ENCODE measurements at regions not wholly inside any gene's neighbourhood (a gene's known extent, or its start where the extent isn't known, plus 50 kb on each side); places are given as distances from the start of the nearest gene placed in this dataset.

DNA sequence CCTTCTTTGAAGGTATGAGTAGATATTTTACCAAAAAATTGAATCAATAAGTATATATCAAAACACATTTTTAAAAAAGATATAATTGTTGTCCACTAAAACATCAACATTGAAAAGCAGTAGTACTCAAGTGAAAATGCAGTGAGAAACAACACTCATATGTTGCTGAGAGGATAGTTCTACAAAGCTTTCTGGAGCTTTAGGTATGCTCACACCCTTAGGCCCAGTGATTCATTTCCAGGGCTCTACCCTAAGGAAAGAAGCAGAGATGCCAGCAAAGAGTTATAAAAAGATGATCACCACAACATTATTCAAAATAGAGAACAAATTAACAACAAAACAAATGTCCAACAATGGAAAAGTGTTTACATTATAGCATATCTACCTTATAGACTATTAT is 197.3 kb upstream of the CCDC150 start:
- FAIRE-seq, result no peak
- no peak for DNase-seq (ENCODE audit: low read depth, low spot score)

More for the DNA sequence above, 197.3 kb upstream of the CCDC150 start:
- H3K9me1 ChIP-seq (replicated peaks; ENCODE audit: control insufficient read depth, extremely low read depth, insufficient read depth, low read length), result no peaks in the 10 kb centered on the region
- H2AFZ ChIP-seq (ENCODE audit: low read depth, low read length), result no peak overlapping the region
- CTCF ChIA-PET, result interaction anchor here (0.8 to 1.8 kb wide), 2 partner anchors 11 to 22 kb away, joined by 3 to 9 read pairs; no protein-coding TSS in a partner anchor
- H3K36me3 ChIP-seq (ENCODE audit: control insufficient read depth in 2 of 2, extremely low read depth in 1 of 2, insufficient read depth in 2 of 2, low read length in 2 of 2), result no peaks in the 10 kb centered on the region
- H3K27ac ChIP-seq (ENCODE audit: insufficient read depth, low read depth, low read length), result no peak overlapping the region
- no peaks in the 10 kb centered on the region for H3K79me2 ChIP-seq (ENCODE audit: control insufficient read depth, insufficient read depth, low read length)
- no peaks in the 10 kb centered on the region for H4K20me1 ChIP-seq (replicated peaks; ENCODE audit: control insufficient read depth, extremely low read depth, insufficient read depth, low read length)
- POLR2A ChIA-PET, result no interaction called here
- H3K4me1 ChIP-seq (ENCODE audit: control insufficient read depth, extremely low read depth, insufficient read depth, low read length), result no peaks in the 10 kb centered on the region
- intact Hi-C loops (cut with micrococcal nuclease), result no loop called here
- TF ChIP-seq MYC (IDR thresholded peaks at IDR 0.05; ENCODE audit: low read depth, low read length) (no peak), FOS (IDR thresholded peaks at IDR 0.05; ENCODE audit: borderline replicate concordance, insufficient read depth, low read length) (no peak), GATA2 (IDR thresholded peaks at IDR 0.05; ENCODE audit: insufficient read depth, insufficient read length, low read depth, low read length) (no peak), POLR2A (IDR thresholded peaks at IDR 0.05; ENCODE audit: low read depth, low read length) (no peak), EZH2 (IDR thresholded peaks at IDR 0.05; ENCODE audit: borderline replicate concordance, low read depth, low read length, severe bottlenecking) (no peak), POLR2AphosphoS5 (IDR thresholded peaks at IDR 0.05; ENCODE audit: insufficient read depth, low read depth, low read length) (no peak)
- TF ChIP-seq, protein P1, sequence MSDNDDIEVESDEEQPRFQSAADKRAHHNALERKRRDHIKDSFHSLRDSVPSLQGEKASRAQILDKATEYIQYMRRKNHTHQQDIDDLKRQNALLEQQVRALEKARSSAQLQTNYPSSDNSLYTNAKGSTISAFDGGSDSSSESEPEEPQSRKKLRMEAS (IDR thresholded peaks at IDR 0.05; ENCODE audit: insufficient read depth, insufficient read length), result no peak
- TF ChIP-seq, protein P2, sequence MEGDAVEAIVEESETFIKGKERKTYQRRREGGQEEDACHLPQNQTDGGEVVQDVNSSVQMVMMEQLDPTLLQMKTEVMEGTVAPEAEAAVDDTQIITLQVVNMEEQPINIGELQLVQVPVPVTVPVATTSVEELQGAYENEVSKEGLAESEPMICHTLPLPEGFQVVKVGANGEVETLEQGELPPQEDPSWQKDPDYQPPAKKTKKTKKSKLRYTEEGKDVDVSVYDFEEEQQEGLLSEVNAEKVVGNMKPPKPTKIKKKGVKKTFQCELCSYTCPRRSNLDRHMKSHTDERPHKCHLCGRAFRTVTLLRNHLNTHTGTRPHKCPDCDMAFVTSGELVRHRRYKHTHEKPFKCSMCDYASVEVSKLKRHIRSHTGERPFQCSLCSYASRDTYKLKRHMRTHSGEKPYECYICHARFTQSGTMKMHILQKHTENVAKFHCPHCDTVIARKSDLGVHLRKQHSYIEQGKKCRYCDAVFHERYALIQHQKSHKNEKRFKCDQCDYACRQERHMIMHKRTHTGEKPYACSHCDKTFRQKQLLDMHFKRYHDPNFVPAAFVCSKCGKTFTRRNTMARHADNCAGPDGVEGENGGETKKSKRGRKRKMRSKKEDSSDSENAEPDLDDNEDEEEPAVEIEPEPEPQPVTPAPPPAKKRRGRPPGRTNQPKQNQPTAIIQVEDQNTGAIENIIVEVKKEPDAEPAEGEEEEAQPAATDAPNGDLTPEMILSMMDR (IDR thresholded peaks at IDR 0.05; ENCODE audit: extremely low read depth in 1 of 2, insufficient read depth in 1 of 2, low read depth in 1 of 2, low read length in 2 of 2), result no peak
- H3K27me3 ChIP-seq (ENCODE audit: control insufficient read depth in 2 of 2, insufficient read depth in 2 of 2, low read length in 2 of 2), result no peaks in the 10 kb centered on the region
- H3K4me2 ChIP-seq (ENCODE audit: insufficient read depth, low read length), result no peak overlapping the region
- no peak overlapping the region for H3K9ac ChIP-seq (replicated peaks; ENCODE audit: extremely low read depth, insufficient read depth, low read length)
- H3K4me3 ChIP-seq (replicated peaks in 1 of 3; ENCODE audit: insufficient read depth in 1 of 3, low read depth in 1 of 3, low read length in 3 of 3), result no peak overlapping the region
- dilution Hi-C loops (cut with MboI; ENCODE audit: extremely low pct_ligation_motif_present, low sequenced_read_pairs), result no loop called here
- no TSS peak for BruUV-seq (replicated peaks)
- H3K9me3 ChIP-seq (replicated peaks; ENCODE audit: control insufficient read depth, insufficient read depth, low read length), result no peaks in the 10 kb centered on the region

Measured in endothelial cell of umbilical vein (primary cell).